MV-4-11 (cell line): ENCODE measurements at regions not wholly inside any gene's neighbourhood (a gene's known extent, or its start where the extent isn't known, plus 50 kb on each side); places are given as distances from the start of the nearest gene placed in this dataset.

Experiments used
- DNase-seq: peaks from one replicate; lab custom pipeline; 2025; lab: John Stamatoyannopoulos, UW

GRCh38 chr11:59302991-59303390 is 55.7 kb upstream of the OR5AN1 start:
- DNase-seq: no peak

GRCh38 chr11:59295435-59295834 is 63.3 kb upstream of the OR5AN1 start:
- DNase-seq: no peak

GRCh38 chr11:59292611-59293010 is 66.1 kb upstream of the OR5AN1 start:
- no peak for DNase-seq

- DNase-seq: no peak
Measured at GRCh38 chr11:59291228-59291627, 67.5 kb upstream of the OR5AN1 start.

- DNase-seq: peak; percentile 90
Measured at GRCh38 chr11:59289356-59290181, 69.1 kb upstream of the OR5AN1 start.

GRCh38 chr11:59285716-59286260 is 72.9 kb upstream of the OR5AN1 start:
- no peak for DNase-seq

GRCh38 chr11:59284773-59285129 is 72.0 kb upstream of the MPEG1 start:
- no peak for DNase-seq

GRCh38 chr11:59283825-59284772 is 71.4 kb upstream of the MPEG1 start:
- peak; percentile 80 for DNase-seq

GRCh38 chr11:59283311-59283710 is 70.6 kb upstream of the MPEG1 start:
- no peak for DNase-seq

GRCh38 chr11:59281177-59281576 is 68.5 kb upstream of the MPEG1 start:
- DNase-seq: peak; percentile 59

- peak; percentile 98 for DNase-seq
Measured at GRCh38 chr11:59273373-59273841, 60.7 kb upstream of the MPEG1 start.

- DNase-seq: no peak
Measured at GRCh38 chr11:59272771-59273372, 60.1 kb upstream of the MPEG1 start.

- no peak for DNase-seq
Measured at GRCh38 chr11:59271811-59272327, 59.1 kb upstream of the MPEG1 start.

GRCh38 chr11:59271247-59271755 is 58.6 kb upstream of the MPEG1 start:
- DNase-seq: no peak

GRCh38 chr11:59267736-59268475 is 55.2 kb upstream of the MPEG1 start:
- no peak for DNase-seq

- no peak for DNase-seq
Measured at GRCh38 chr11:59267196-59267595, 54.5 kb upstream of the MPEG1 start.

GRCh38 chr11:59266491-59266890 is 53.8 kb upstream of the MPEG1 start:
- DNase-seq: no peak

- DNase-seq: no peak
Measured at GRCh38 chr11:59265735-59266134, 53.0 kb upstream of the MPEG1 start.

GRCh38 chr11:59264736-59265135 is 52.0 kb upstream of the MPEG1 start:
- no peak for DNase-seq

- peak; percentile 26 for DNase-seq
Measured at GRCh38 chr11:59263225-59263894, 50.6 kb upstream of the MPEG1 start.
